Amniotic stem cell (primary cell): ENCODE measurements at regions not wholly inside any gene's neighbourhood (a gene's known extent, or its start where the extent isn't known, plus 50 kb on each side); places are given as distances from the start of the nearest gene placed in this dataset.

ENCODE experiments used
- DNase-seq: peaks from one replicate; lab custom pipeline; 2025; lab: John Stamatoyannopoulos, UW

GRCh38 chr15:62985768-62986167 is 56.8 kb upstream of the TPM1 start:
- DNase-seq = no peak

GRCh38 chr15:62986948-62987347 is 55.6 kb upstream of the TPM1 start:
- no peak for DNase-seq

DNA sequence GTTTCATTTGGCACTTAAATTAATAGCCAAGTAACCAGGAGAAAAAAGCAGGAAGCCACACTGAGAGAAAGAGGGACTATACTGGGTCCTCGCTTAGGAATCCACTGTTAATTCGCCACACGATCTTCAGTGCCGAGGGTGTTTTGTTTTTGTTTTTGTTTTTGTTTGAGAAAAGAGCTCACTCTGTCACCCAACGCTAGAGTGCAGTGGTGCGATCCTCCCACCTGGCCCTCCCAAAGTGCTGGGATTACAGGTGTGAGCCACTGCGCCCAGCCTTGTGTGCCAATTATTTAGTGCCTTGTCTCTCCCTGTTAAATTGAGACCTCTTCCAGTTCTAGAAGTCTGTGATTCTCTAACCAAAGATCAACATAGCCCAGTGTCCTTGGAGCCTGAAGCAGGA is 53.8 kb upstream of the TPM1 start:
- no peak for DNase-seq

- peak; percentile 24 for DNase-seq
These were observed 53.0 kb upstream of the TPM1 start for GRCh38 chr15:62989366-62990055.

GRCh38 chr15:62991698-62992097 is 50.8 kb upstream of the TPM1 start:
- no peak for DNase-seq

GRCh38 chr15:62992302-62992701 is 50.2 kb upstream of the TPM1 start:
- no peak for DNase-seq
